Activated naive CD8-positive, alpha-beta T cell treated with anti-CD3 and anti-CD28 coated beads for 36 hours (primary cell): ENCODE measurements at regions not wholly inside any gene's neighbourhood (a gene's known extent, or its start where the extent isn't known, plus 50 kb on each side); places are given as distances from the start of the nearest gene placed in this dataset.

Experiments
- DNase-seq: peaks from one replicate; pipeline ENCODE4 v3.0.0; 2021
- H3K27ac Mint-ChIP-seq: one replicate; pipeline ENCODE4 v1.8.0; 2022; ENCODE audit warnings: mild to moderate bottlenecking, moderate library complexity, mixed read lengths
- H3K27me3 Mint-ChIP-seq: one replicate; pipeline ENCODE4 v1.8.0; 2022; ENCODE audit warnings: mild to moderate bottlenecking, mixed read lengths
- H3K36me3 Mint-ChIP-seq: one replicate; pipeline ENCODE4 v1.8.0; 2021; ENCODE audit warnings: mild to moderate bottlenecking, mixed read lengths
- H3K4me1 Mint-ChIP-seq: one replicate; pipeline ENCODE4 v1.8.0; 2021; ENCODE audit warnings: mixed read lengths
- H3K4me3 Mint-ChIP-seq: one replicate; pipeline ENCODE4 v1.8.0; 2022; ENCODE audit warnings: mild to moderate bottlenecking, moderate library complexity, mixed read lengths
- H3K9me3 Mint-ChIP-seq: one replicate; pipeline ENCODE4 v1.8.0; 2022; ENCODE audit warnings: mixed read lengths

DNA sequence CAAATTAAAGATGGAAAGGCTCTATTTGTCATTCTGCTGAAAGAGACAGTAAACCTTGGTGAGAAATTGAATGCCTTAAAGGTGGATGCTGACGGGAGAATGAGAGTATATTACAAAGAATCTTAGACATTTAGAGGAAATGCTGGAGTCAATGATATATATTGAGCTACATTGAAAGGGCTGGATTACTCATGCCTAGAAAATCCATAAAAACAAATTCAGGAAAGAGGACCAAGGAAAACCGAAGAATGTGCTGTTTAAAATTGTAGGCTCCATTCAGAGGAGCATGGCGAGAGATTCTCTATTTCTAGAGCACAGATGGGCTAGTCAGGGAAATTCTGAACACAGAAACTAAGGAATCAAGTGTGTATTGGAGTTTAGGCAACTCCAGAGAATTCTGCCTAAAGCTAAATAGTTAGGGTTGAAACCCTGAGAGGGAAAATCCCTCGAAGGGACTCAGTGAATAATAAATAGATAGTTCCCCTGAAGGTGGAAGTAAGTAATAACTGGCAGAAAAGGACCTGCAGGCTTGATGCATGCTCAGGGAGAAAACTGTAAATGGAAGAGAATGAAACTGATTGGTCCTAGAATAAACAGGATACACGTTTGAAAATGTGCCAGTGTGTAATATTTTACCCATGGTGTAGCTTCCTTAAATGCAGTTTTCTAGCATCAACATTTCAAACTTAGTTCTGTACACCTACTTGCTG lies 1532.4 kb upstream of the TENM3 start:
- H3K9me3 Mint-ChIP-seq = peaks cover 7% of the 10 kb centered on the region
- no peak overlapping the region for H3K4me3 Mint-ChIP-seq
- H3K27ac Mint-ChIP-seq = no peak overlapping the region
- no peak for DNase-seq
- no peaks in the 10 kb centered on the region for H3K4me1 Mint-ChIP-seq
- peaks cover 5% of the 10 kb centered on the region for H3K27me3 Mint-ChIP-seq
- no peaks in the 10 kb centered on the region for H3K36me3 Mint-ChIP-seq

DNA sequence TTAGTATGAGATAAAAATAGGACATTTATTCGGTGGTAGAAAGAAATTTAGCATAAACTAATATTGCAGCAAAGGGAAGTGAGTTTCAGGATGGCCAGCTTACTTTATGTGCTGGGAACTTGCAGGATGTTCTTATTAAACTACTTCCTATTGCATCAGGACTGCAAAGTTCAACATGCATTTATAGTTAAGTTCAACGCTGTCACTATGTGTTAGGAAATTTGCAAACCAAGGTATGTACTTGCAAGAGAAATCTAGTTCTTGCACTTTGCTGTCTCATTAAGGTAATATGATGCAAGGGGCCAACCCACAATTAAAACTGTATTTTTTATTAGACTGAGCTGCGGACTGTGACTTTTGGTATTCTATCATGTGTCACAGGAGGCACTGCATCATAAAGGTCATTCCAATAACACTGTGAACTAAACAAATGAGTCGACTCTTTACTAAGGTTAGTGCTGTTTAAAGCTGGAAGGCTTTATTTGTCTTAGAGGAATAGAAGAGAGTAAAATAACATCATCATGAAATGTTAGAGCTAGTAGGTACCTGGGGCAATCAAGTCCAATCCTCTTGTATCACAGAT lies 1525.7 kb upstream of the TENM3 start:
- no peaks in the 10 kb centered on the region for H3K4me1 Mint-ChIP-seq
- no peaks in the 10 kb centered on the region for H3K9me3 Mint-ChIP-seq
- no peak for DNase-seq
- H3K36me3 Mint-ChIP-seq = no peaks in the 10 kb centered on the region
- H3K27ac Mint-ChIP-seq = no peak overlapping the region
- no peaks in the 10 kb centered on the region for H3K27me3 Mint-ChIP-seq
- no peak overlapping the region for H3K4me3 Mint-ChIP-seq

DNA sequence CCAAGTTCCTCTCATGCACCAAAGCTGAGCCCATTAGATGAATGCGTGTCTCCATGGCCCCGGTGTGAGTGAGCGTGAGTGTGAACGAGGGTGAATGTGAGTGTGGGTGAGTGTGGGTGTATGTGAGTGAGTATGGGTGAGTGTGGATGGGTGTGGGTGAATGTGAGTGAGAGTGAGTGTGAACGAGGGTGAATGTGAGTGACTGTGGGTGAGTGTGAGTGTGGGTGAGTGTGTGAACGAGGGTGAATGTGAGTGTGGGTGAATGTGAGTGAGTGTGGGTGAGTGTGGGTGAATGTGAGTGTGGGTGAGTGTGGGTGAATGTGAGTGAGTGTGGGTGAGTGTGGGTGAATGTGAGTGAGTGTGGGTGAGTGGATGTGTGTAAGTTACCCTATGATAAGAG lies 1521.8 kb upstream of the TENM3 start:
- no peaks in the 10 kb centered on the region for H3K36me3 Mint-ChIP-seq
- DNase-seq = no peak
- no peak overlapping the region for H3K4me3 Mint-ChIP-seq
- H3K9me3 Mint-ChIP-seq = no peaks in the 10 kb centered on the region
- H3K4me1 Mint-ChIP-seq = no peaks in the 10 kb centered on the region
- no peak overlapping the region for H3K27ac Mint-ChIP-seq
- H3K27me3 Mint-ChIP-seq = no peaks in the 10 kb centered on the region

DNA sequence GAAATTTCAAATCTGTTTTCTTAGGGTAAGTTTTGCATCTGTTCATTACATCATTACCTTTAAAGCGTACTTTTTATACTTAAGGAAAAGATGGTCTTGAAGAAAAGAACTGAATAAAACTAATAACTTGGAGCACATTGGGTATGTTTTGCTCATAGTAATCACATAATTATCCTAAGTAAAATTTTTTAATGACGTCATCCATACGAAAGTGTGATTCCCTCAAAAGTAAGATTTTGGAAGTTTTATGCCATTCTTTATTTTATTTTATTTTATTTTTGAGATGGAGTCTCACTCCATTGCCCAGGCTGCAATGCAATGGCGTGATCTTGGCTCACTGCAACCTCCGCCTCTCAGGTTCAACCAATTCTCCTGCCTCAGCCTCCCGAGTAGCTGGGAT lies 1516.6 kb upstream of the TENM3 start:
- Mint-ChIP-seq H3K4me1 (no peaks in the 10 kb centered on the region), H3K27ac (no peak overlapping the region), H3K27me3 (no peaks in the 10 kb centered on the region), H3K9me3 (peaks cover 4% of the 10 kb centered on the region), H3K36me3 (no peaks in the 10 kb centered on the region), H3K4me3 (no peak overlapping the region)
- DNase-seq = no peak

DNA sequence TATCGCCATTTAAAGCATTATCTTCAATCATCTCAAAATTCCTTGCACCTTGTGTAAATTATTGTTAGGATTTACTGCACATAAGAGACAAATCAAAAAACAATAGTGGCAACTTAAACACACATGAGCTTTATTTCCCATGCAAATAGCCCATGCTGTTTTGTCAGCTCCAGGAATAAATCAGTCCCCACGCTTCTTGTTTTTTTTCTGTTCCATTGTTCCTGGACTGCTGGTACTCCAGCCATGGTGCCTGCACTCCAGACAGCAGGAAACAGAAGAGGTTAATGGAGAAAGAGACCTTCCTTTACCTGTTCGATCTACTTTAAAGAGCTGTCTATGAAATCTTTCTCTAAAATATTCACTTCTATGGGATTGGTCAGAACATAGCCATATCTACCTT lies 1515.7 kb upstream of the TENM3 start:
- H3K4me1 Mint-ChIP-seq = no peaks in the 10 kb centered on the region
- H3K27ac Mint-ChIP-seq = no peak overlapping the region
- H3K9me3 Mint-ChIP-seq = peaks cover 4% of the 10 kb centered on the region
- H3K4me3 Mint-ChIP-seq = no peak overlapping the region
- no peaks in the 10 kb centered on the region for H3K27me3 Mint-ChIP-seq
- no peak for DNase-seq
- H3K36me3 Mint-ChIP-seq = no peaks in the 10 kb centered on the region

DNA sequence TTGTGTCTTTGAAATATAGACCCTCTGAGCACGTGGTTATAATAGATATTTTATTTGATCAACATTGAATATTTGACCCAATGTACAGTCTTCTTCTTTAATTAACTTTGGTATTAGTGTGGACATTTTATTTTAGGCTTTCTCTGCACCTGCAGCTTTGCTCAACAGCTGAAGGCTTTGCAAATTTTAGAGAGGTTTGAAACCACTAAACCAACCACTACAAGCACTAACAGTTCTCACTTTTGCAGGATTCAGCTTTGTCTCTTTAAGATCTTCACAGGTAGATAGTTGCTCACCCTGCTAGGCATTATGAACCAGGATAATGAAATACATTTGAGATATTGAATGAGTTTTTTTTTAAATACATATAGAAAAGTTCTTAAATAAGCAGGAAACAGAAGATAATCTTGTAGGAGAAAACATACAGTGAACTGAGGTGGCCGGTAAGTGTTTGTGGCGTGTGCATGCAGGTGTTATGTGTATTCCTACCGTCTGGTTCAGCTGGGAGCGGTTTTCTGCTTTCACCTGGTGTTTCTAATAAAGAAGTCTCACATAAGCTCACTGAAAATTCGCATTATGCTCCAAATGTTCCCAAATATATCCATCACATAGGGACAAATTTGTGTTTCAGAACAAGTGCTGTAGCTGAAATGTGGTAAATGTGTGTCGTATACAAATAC lies 1508.3 kb upstream of the TENM3 start:
- no peaks in the 10 kb centered on the region for H3K27me3 Mint-ChIP-seq
- no peak for DNase-seq
- no peaks in the 10 kb centered on the region for H3K4me1 Mint-ChIP-seq
- no peak overlapping the region for H3K27ac Mint-ChIP-seq
- no peaks in the 10 kb centered on the region for H3K36me3 Mint-ChIP-seq
- H3K9me3 Mint-ChIP-seq = peaks cover 4% of the 10 kb centered on the region
- no peak overlapping the region for H3K4me3 Mint-ChIP-seq

DNA sequence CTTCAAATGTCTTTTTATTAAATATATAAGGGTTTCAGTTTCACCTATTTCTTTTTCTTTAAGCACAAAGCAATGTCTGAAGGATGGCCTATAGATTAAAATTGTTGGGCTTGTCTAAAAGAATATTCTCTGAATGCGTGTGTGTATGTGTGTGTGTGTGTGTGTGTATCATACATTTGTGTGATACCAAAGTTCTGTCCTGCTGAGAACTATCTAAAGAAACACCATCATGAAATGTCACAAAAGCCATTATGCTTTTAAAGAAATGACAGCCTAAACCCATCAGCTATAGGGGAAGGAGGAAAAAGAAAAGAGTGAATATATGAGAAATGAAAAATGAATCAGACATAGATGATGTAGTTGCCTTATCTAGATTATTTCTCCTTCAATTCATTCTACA lies 1501.5 kb upstream of the TENM3 start:
- no peaks in the 10 kb centered on the region for H3K9me3 Mint-ChIP-seq
- H3K27me3 Mint-ChIP-seq = no peaks in the 10 kb centered on the region
- no peak overlapping the region for H3K27ac Mint-ChIP-seq
- H3K36me3 Mint-ChIP-seq = no peaks in the 10 kb centered on the region
- no peak for DNase-seq
- no peaks in the 10 kb centered on the region for H3K4me1 Mint-ChIP-seq
- no peak overlapping the region for H3K4me3 Mint-ChIP-seq

DNA sequence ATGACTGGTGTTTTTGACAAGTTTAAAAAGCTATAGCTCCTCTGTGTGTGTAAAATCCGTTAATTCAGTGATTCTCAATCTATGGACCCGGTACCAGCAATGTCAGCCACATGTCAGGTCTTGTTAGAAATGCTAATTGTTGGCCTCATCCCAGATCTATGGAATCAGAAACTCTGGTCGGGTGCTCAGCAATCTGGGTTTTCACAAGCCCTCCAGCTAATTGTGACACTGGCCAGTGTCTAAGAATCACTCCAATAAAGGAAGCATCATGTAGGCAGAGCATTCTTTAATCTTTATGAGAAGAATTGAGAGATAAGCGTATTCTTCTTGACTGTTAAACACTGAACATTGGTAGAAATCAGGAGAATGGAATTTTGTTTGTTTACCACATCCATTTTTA lies 1498.2 kb upstream of the TENM3 start:
- Mint-ChIP-seq H3K4me3 (no peak overlapping the region), H3K9me3 (no peaks in the 10 kb centered on the region), H3K36me3 (no peaks in the 10 kb centered on the region), H3K27ac (no peak overlapping the region), H3K27me3 (no peaks in the 10 kb centered on the region), H3K4me1 (no peaks in the 10 kb centered on the region)
- DNase-seq = no peak

DNA sequence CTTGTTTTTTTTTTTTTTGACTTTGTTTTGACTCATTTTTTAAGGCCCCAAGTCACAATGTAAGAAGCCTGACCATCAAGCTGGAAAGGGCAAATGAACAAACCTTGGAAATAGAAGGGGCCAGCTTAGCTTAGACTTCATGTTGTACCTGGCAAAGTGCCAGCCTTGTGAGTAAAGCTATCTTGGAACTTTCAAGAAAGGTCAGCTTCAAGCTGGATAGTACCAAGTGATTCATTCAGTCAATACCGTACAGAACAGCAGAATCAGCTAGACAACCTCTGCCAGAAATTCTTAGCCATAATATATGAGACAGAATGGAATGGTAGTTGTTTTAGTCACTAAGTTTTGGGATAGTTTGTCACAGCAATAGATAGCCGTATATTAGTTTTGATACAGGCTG lies 1492.2 kb upstream of the TENM3 start:
- Mint-ChIP-seq H3K4me3 (no peak overlapping the region), H3K27me3 (peaks cover 2% of the 10 kb centered on the region), H3K9me3 (no peaks in the 10 kb centered on the region), H3K4me1 (no peaks in the 10 kb centered on the region), H3K27ac (no peak overlapping the region), H3K36me3 (no peaks in the 10 kb centered on the region)
- DNase-seq = no peak

DNA sequence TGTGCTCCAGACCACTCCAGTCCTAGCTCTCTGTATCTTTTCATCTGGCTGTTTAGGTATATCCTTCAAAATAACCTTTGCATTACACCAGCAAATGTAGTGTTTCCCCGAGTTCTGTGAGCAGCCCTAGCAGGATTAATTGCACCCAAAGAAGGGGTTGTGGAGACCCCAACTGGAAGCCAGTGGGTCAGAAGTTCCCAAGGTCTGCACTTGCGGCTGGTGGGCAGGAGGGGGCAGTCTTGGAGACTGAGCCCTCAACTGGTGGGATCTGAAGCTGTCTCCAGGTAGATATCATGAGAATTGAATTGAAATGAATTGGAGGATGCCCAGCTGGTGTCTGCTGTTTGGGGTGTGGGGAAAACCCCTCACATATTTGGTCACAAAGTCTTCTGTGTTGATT lies 1485.3 kb upstream of the TENM3 start:
- H3K27ac Mint-ChIP-seq = no peak overlapping the region
- H3K4me1 Mint-ChIP-seq = no peaks in the 10 kb centered on the region
- no peak overlapping the region for H3K4me3 Mint-ChIP-seq
- no peaks in the 10 kb centered on the region for H3K36me3 Mint-ChIP-seq
- peaks cover 2% of the 10 kb centered on the region for H3K27me3 Mint-ChIP-seq
- DNase-seq = no peak
- no peaks in the 10 kb centered on the region for H3K9me3 Mint-ChIP-seq

DNA sequence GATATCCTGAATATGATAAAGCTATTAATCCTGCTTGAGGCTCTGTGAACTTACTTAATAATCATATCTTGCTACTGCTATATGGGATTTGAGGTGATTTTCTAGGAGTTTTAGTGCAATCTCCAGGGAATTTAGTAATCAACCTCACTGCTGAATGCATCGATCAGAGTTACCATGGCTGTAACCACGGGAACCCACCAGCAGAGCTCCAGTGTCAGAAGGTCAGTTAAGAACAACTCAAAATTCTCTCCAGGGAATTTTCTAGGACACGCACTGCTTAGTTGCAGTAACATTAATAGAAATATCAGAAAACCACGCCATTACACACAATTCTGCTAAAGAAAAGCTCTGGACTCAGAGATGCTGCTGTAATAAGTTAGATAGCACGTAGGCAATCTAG lies 1477.2 kb upstream of the TENM3 start:
- Mint-ChIP-seq H3K27me3 (no peaks in the 10 kb centered on the region), H3K36me3 (no peaks in the 10 kb centered on the region), H3K27ac (no peak overlapping the region), H3K9me3 (no peaks in the 10 kb centered on the region), H3K4me3 (no peak overlapping the region), H3K4me1 (no peaks in the 10 kb centered on the region)
- DNase-seq = no peak

DNA sequence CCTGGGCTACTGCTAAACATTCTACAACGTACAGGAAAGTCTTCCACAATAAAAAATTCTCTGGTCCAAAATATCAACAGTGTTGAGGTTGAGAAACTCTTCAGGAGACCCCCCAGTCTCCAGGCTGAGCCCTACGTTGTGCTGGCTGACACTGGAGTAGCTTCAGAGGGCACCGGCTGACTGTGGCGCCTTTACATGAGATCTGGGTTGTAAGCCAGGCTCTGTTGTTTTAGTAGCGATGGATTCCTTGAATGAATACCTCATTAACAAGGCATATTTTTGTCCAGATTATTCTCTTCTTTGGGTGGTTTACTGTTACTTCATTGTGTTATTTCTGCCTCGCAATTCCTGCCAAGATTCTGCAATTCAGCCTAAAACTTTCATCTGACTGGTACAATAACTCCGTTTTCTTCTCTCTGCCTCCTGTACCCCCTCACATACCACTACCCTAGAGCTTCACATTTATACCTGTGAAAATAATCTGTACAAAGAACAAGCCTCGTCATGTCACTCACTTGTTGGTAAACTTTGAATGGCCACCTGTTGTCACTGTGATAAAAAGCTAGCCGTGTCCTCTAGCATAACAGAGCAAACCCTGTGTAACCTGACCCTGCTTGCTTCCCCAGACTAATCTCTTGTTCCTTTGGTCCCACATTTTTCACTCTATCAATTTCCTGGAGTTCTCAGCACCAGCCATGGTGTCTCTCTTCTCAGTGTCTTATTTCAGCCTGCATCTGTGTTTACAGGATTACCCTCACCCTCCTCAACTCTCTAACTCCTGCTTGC lies 1476.1 kb upstream of the TENM3 start:
- no peaks in the 10 kb centered on the region for H3K9me3 Mint-ChIP-seq
- no peaks in the 10 kb centered on the region for H3K27me3 Mint-ChIP-seq
- H3K27ac Mint-ChIP-seq = no peak overlapping the region
- H3K36me3 Mint-ChIP-seq = no peaks in the 10 kb centered on the region
- H3K4me3 Mint-ChIP-seq = no peak overlapping the region
- DNase-seq = no peak
- no peaks in the 10 kb centered on the region for H3K4me1 Mint-ChIP-seq

DNA sequence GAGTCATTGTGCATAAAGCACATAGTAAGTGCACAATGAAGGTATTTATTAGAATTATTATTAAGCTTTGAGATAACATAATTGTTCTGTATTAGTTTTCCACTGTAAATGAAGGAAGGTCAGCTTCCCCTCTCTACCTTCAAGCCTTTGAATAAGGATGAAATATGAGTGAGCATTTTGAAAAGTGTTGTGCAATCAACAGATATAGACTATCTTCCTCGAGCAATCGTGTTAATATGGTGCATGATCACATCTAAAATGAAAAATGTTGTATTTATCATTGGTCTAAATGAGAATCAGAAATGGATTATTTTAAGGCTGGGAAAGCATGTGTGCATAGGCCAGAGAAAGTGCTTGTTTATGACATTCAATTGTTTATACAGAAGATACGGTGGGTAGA lies 1474.6 kb upstream of the TENM3 start:
- Mint-ChIP-seq H3K9me3 (no peaks in the 10 kb centered on the region), H3K27ac (no peak overlapping the region), H3K4me1 (no peaks in the 10 kb centered on the region), H3K4me3 (no peak overlapping the region), H3K36me3 (no peaks in the 10 kb centered on the region), H3K27me3 (no peaks in the 10 kb centered on the region)
- DNase-seq = no peak

DNA sequence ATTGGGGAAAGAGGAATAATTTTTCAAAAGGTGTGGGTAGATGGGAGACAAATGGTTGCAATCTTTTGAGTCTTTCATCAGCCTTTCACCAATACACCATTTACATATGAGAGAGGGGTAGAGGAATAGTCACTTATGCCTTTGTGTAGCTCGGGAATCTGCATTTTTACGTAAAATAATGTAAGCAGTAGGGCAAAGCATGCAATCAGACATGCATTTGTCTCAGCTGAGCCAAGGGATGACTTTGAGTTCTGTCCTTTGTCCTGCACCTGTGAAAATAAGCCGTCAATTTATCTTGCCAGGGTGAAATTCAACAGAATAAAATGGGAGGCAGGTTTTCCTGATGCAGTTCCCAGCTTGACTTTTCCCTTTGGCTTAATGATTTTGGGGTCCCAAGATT lies 1473.4 kb upstream of the TENM3 start:
- H3K36me3 Mint-ChIP-seq = no peaks in the 10 kb centered on the region
- H3K9me3 Mint-ChIP-seq = no peaks in the 10 kb centered on the region
- H3K27ac Mint-ChIP-seq = no peak overlapping the region
- no peak overlapping the region for H3K4me3 Mint-ChIP-seq
- no peaks in the 10 kb centered on the region for H3K27me3 Mint-ChIP-seq
- no peak for DNase-seq
- H3K4me1 Mint-ChIP-seq = no peaks in the 10 kb centered on the region

DNA sequence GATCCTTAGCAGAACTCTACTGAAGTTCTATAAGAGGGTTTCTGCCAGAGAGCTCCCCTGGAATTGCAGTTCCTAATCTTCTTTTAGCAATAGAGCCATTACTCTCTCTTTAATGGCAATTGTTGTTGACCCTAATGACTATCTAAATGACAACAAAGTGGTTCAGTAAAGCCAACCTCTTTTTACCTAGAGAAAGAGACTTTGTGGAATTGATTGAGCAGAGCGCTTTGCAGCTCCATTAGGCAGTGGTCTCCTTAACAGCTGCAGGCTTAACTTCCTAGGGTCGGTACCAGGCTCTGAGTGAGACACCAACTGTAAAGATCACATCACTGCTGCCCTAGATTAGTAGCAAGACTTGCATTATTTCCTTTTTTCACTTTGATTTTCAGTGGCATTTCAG lies 1472.9 kb upstream of the TENM3 start:
- H3K9me3 Mint-ChIP-seq = no peaks in the 10 kb centered on the region
- H3K4me3 Mint-ChIP-seq = no peak overlapping the region
- H3K36me3 Mint-ChIP-seq = no peaks in the 10 kb centered on the region
- H3K27me3 Mint-ChIP-seq = no peaks in the 10 kb centered on the region
- DNase-seq = no peak
- no peak overlapping the region for H3K27ac Mint-ChIP-seq
- H3K4me1 Mint-ChIP-seq = no peaks in the 10 kb centered on the region
